NB4 (cell line): ENCODE measurements at regions not wholly inside any gene's neighbourhood (a gene's known extent, or its start where the extent isn't known, plus 50 kb on each side); places are given as distances from the start of the nearest gene placed in this dataset.

ENCODE experiments used
- CTCF ChIP-seq: IDR thresholded peaks from one replicate; pipeline ENCODE4 v1.5.1; 2012; ENCODE audit warnings: low read depth, low read length
- POLR2A ChIP-seq: IDR thresholded peaks from 2 replicates; pipeline ENCODE4 v1.6.1; 2011; ENCODE audit warnings: mild to moderate bottlenecking; ENCODE audit not compliant: insufficient read length; ENCODE audit errors: extremely low read depth

- TF ChIP-seq POLR2A, result no peak
- peak; percentile 96 for TF ChIP-seq CTCF
Measured at GRCh38 chr6:30828027-30828962, 56.0 kb upstream of the DDR1 start.
